Pancreas (tissue), 10 donors: ENCODE measurements at regions not wholly inside any gene's neighbourhood (a gene's known extent, or its start where the extent isn't known, plus 50 kb on each side); places are given as distances from the start of the nearest gene placed in this dataset.
"Not testable (repeated sequence)": the region's sequence is repeated elsewhere in the genome, so short reads cannot be mapped to it uniquely, and the experiment has no call there.

ENCODE experiments used
- ATAC-seq, 4 donors: fragments of 200-7000 bp; cut with Tn5 transposase; one replicate each; pipeline versions ENCODE4 v1.8.0 to v1.9.1; 2020; ENCODE audit warnings: mild to moderate bottlenecking in 4 of 4, moderate library complexity in 4 of 4
- DNase-seq, 6 donors: peaks; one replicate each; pipeline ENCODE4 v3.0.0-alpha.2; 2020
- FAIRE-seq: peaks from 2 replicates; lab custom pipeline; 2012; peaks lifted over from hg19 to GRCh38; lab: Jason Lieb, UNC
- H3K27ac ChIP-seq, 4 donors: fragments of 200-600 bp; sonication (generic); 1 replicate in 3 of 4; 2 replicates in 1 of 4; pipeline versions ENCODE4 v1.5.0 to v1.8.0; 2020
- H3K27me3 ChIP-seq, 4 donors: fragments of 200-600 bp; one replicate each; pipeline ENCODE4 v1.8.0; 2021
- H3K36me3 ChIP-seq, 3 donors: fragments of 200-600 bp; sonication (generic) in 1 of 3; one replicate each; pipeline versions ENCODE4 v1.5.0 to v1.8.0; 2020 to 2021
- H3K4me1 ChIP-seq, 3 donors: fragments of 200-600 bp; one replicate each; pipeline ENCODE4 v1.8.0; 2021
- H3K4me3 ChIP-seq, 4 donors: fragments of 200-600 bp; sonication (generic) in 2 of 4; one replicate each; pipeline versions ENCODE4 v1.5.0 to v1.8.0; 2020 to 2021
- H3K9me3 ChIP-seq, 4 donors: fragments of 200-600 bp; one replicate each; pipeline ENCODE4 v1.8.0; 2021
- CTCF ChIP-seq, 4 donors: fragments of 200-600 bp; sonication (generic) in 3 of 4; IDR thresholded peaks; one replicate each; pipeline versions ENCODE4 v1.5.0 to v1.8.0; 2021; ENCODE audit warnings: antibody characterized with exemption in 4 of 4
- WGBS, 2 donors: extraction: QIAGEN DNeasy Blood & Tissue Kit; methylation state at CpG; one replicate each; pipeline ENCODE4 v1.1.7; 2013; 5-methylcytosine and 5-hydroxymethylcytosine counted together
- intact Hi-C, 3 donors: fragments of 100-400 bp; cut with DNase I; formaldehyde crosslinking; loops; one replicate each; pipeline versions ENCODE4 v1.11.1 to v1.14.2; 2022
- donor health status: healthy with polysubstance abuse.
- donor health status: DM: no; HTN: no; CAD: no; lungs with moderate emphysema.
- donor health status: DM: no; HTN: no; CAD: no.
- donor health status: control.
- donor health status: control.
- donor health status: Bipolar disorder and iron deficiency.
- donor health status: DM: yes; HTN: yes; CAD: no.
- donor health status: DM: no; HTN: no; CAD: no.
- donor health status: DM: no; HTN: no; CAD: no.
- donor health status: DM: yes; HTN: yes; CAD: no.

GRCh38 chr5:50501491-50502228 is 60.6 kb upstream of the EMB start:
- Histone ChIP-seq H3K4me1 (no peaks in the 10 kb centered on the region), H3K4me3 (no peak overlapping the region), H3K27me3 (no peaks in the 10 kb centered on the region), H3K36me3 (no peaks in the 10 kb centered on the region), H3K27ac (no peak overlapping the region), H3K9me3 (no peaks in the 10 kb centered on the region)
- peak; percentile 77 for FAIRE-seq
- 30 to 50% methylated on average over 2 of the region's 2 CpGs for WGBS, 2 donors
- no peak for TF ChIP-seq CTCF (IDR thresholded peaks at IDR 0.05)
- ATAC-seq: peak in 2 of 4 donors; percentile 22 to 56
- DNase-seq: no peak
- intact Hi-C loops: no loop called here

DNA sequence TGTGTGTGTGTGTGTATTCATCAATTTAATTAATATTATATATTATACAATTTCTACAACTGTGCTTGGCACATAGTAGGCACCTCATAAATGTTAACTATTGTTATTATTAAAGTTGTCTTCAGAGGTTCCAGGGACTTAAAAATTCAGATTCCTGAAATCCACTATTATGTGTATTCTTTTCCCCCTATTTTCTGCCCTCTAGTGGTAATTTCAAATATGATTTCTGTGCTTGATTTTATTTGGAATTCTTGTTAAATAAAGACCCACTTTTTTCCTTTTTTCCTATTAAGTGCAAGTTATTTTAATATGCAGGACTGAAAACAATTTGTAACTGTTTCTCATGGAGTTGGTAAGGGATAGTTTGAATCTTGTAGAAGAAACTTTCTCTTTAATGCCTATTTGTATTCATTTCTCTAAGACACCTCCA is 72.0 kb upstream of the EMB start:
- intact Hi-C loops, ATAC-seq, H3K4me1 ChIP-seq, H3K4me3 ChIP-seq, H3K27ac ChIP-seq, H3K27me3 ChIP-seq, DNase-seq, H3K9me3 ChIP-seq, H3K36me3 ChIP-seq: not testable (repeated sequence)
- FAIRE-seq: peak; percentile 91
- TF ChIP-seq CTCF (IDR thresholded peaks at IDR 0.05): peak in 2 of 4 donors; percentile 19 to 24

DNA sequence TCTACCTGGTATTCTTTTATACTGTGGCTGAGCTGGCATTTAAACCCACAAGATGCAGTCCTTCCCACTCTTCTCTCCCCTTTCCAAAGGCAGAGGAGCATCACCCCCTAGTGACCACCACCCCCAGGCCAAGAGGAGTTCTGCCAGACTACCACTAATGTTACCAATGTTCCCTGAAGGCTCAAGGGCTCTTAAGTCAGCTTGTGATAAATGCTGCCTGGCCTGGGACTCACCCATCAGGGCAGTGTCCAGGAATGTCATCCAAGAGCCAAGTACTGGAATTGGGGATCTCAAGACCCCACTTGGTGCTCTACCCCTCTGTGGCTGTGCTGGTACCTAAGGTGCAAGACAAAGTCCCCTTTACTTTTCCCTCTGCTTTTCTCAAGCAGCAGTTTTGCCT is 80.0 kb upstream of the EMB start:
- FAIRE-seq, H3K4me1 ChIP-seq, H3K9me3 ChIP-seq, ATAC-seq, H3K36me3 ChIP-seq, H3K4me3 ChIP-seq, DNase-seq, intact Hi-C loops, H3K27ac ChIP-seq, H3K27me3 ChIP-seq: not testable (repeated sequence)

GRCh38 chr5:50527514-50528060 is 86.5 kb upstream of the EMB start:
- H3K36me3 ChIP-seq, DNase-seq, H3K27me3 ChIP-seq, intact Hi-C loops, ATAC-seq, H3K27ac ChIP-seq, H3K4me1 ChIP-seq, FAIRE-seq, H3K4me3 ChIP-seq, H3K9me3 ChIP-seq: not testable (repeated sequence)
- WGBS, 2 donors: 45 to 48% methylated on average over 3 of the region's 3 CpGs

DNA sequence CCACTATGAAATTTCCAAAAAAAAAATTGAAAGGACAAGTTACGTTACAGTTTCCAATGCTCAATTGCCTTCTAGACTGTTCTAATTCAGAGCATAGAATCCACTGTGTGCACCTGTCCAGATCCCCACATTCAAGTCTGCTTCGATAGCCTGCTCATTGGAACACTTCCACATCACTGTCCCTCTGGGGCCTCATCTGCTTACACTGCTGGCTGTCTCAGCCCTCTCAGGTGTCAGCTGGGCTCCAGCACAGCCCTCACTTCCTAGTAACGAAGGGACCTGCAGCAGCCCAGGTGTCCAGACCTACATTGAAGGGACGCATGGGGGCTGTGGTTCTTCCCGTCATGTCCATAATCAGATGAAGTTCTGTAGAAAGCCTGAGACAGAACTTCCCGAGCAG is 94.3 kb upstream of the EMB start:
- FAIRE-seq: no peak
- H3K27ac ChIP-seq: no peak overlapping the region
- no peak for DNase-seq
- intact Hi-C loops: no loop called here
- H3K36me3 ChIP-seq: no peaks in the 10 kb centered on the region
- H3K9me3 ChIP-seq: no peaks in the 10 kb centered on the region
- H3K27me3 ChIP-seq: no peaks in the 10 kb centered on the region
- no peak overlapping the region for H3K4me3 ChIP-seq
- H3K4me1 ChIP-seq: no peaks in the 10 kb centered on the region
- no peak for TF ChIP-seq CTCF (IDR thresholded peaks at IDR 0.05)
- 53 to 56% methylated on average over 6 of the region's 6 CpGs for WGBS, 2 donors
- ATAC-seq: no peak

DNA sequence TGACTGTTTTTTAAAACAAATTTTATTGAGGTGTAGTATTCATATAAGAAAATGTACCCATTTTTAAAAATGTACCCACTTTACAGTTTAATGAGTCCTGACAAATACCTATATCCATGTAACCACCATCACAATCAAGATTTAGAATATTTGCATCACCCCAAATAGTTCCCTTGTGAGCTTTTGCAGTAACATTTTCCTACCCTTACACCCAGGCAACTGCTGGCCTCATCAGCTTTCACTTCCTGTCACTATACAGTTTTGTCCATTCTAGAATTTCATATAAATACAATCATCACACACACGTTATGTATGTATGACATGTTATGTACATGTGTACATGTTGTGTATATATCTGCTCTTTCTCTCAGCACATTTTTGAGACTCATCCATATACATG is 96.4 kb upstream of the EMB start:
- H3K27me3 ChIP-seq, intact Hi-C loops, H3K4me1 ChIP-seq, H3K4me3 ChIP-seq, DNase-seq, H3K27ac ChIP-seq, FAIRE-seq, H3K36me3 ChIP-seq, H3K9me3 ChIP-seq: not testable (repeated sequence)
- 16 to 29% methylated on average over 1 of the region's 1 CpG for WGBS, 2 donors
- ATAC-seq: peak in 1 of 4 donors; percentile 19
